ENCODE measurements at regions not wholly inside any gene's neighbourhood (a gene's known extent, or its start where the extent isn't known, plus 50 kb on each side); places are given as distances from the start of the nearest gene placed in this dataset.

GRCh38 chr6:117761610-117762009 is 86.3 kb downstream of the NUS1 start:
- DNase-seq (ENCODE audit: low read depth) (no peak), FAIRE-seq (no peak)
- H3K27me3 ChIP-seq (ENCODE audit: control insufficient read depth, insufficient read depth, low read length), result no peaks in the 10 kb centered on the region
- no peak for TF ChIP-seq CTCF (IDR thresholded peaks at IDR 0.05; ENCODE audit: insufficient read depth, low read length, severe bottlenecking)
- H3K4me3 ChIP-seq (ENCODE audit: low read depth, low read length), result no peak overlapping the region
- no peaks in the 10 kb centered on the region for H3K36me3 ChIP-seq (ENCODE audit: control insufficient read depth, insufficient read depth, low read length)

- FAIRE-seq, result no peak
- DNase-seq (ENCODE audit: low read depth), result no peak
- Histone ChIP-seq H3K27me3 (ENCODE audit: control insufficient read depth, insufficient read depth, low read length) (no peaks in the 10 kb centered on the region), H3K4me3 (ENCODE audit: low read depth, low read length) (no peak overlapping the region), H3K36me3 (ENCODE audit: control insufficient read depth, insufficient read depth, low read length) (no peaks in the 10 kb centered on the region)
- TF ChIP-seq CTCF (IDR thresholded peaks at IDR 0.05; ENCODE audit: insufficient read depth, low read length, severe bottlenecking), result no peak
Measured at GRCh38 chr6:117771403-117771802, 96.1 kb downstream of the NUS1 start.

GRCh38 chr6:117776441-117776840 is 101.2 kb downstream of the NUS1 start:
- Histone ChIP-seq H3K27me3 (ENCODE audit: control insufficient read depth, insufficient read depth, low read length) (no peaks in the 10 kb centered on the region), H3K4me3 (ENCODE audit: low read depth, low read length) (no peak overlapping the region), H3K36me3 (ENCODE audit: control insufficient read depth, insufficient read depth, low read length) (no peaks in the 10 kb centered on the region)
- FAIRE-seq, result no peak
- peak; percentile 15 for TF ChIP-seq CTCF (IDR thresholded peaks at IDR 0.05; ENCODE audit: insufficient read depth, low read length, severe bottlenecking)
- DNase-seq (ENCODE audit: low read depth), result peak; percentile 10

- Histone ChIP-seq H3K4me3 (ENCODE audit: low read depth, low read length) (no peak overlapping the region), H3K36me3 (ENCODE audit: control insufficient read depth, insufficient read depth, low read length) (no peaks in the 10 kb centered on the region), H3K27me3 (ENCODE audit: control insufficient read depth, insufficient read depth, low read length) (no peaks in the 10 kb centered on the region)
- DNase-seq (ENCODE audit: low read depth) (no peak), FAIRE-seq (no peak)
- TF ChIP-seq CTCF (IDR thresholded peaks at IDR 0.05; ENCODE audit: insufficient read depth, low read length, severe bottlenecking), result no peak
Measured at GRCh38 chr6:117781550-117781949, 106.3 kb downstream of the NUS1 start.

- FAIRE-seq (no peak), DNase-seq (ENCODE audit: low read depth) (no peak)
- no peak overlapping the region for H3K4me3 ChIP-seq (ENCODE audit: low read depth, low read length)
- no peaks in the 10 kb centered on the region for H3K27me3 ChIP-seq (ENCODE audit: control insufficient read depth, insufficient read depth, low read length)
- H3K36me3 ChIP-seq (ENCODE audit: control insufficient read depth, insufficient read depth, low read length), result no peaks in the 10 kb centered on the region
- no peak for TF ChIP-seq CTCF (IDR thresholded peaks at IDR 0.05; ENCODE audit: insufficient read depth, low read length, severe bottlenecking)
Measured at GRCh38 chr6:117783279-117783678, 108.0 kb downstream of the NUS1 start.

GRCh38 chr6:117791012-117791411 is 115.7 kb downstream of the NUS1 start:
- DNase-seq (ENCODE audit: low read depth), result no peak
- Histone ChIP-seq H3K4me3 (ENCODE audit: low read depth, low read length) (no peak overlapping the region), H3K27me3 (ENCODE audit: control insufficient read depth, insufficient read depth, low read length) (no peaks in the 10 kb centered on the region), H3K36me3 (ENCODE audit: control insufficient read depth, insufficient read depth, low read length) (no peaks in the 10 kb centered on the region)
- no peak for TF ChIP-seq CTCF (IDR thresholded peaks at IDR 0.05; ENCODE audit: insufficient read depth, low read length, severe bottlenecking)
- FAIRE-seq, result no peak

All from bronchial epithelial cell (primary cell).